Cardiac muscle cell (in vitro differentiated cells and primary cell): ENCODE measurements at regions not wholly inside any gene's neighbourhood (a gene's known extent, or its start where the extent isn't known, plus 50 kb on each side); places are given as distances from the start of the nearest gene placed in this dataset.

Source experiments
- DNase-seq, 2 donors: peaks; one replicate each; pipeline versions ENCODE4 v3.0.0 to v3.0.0-alpha.2; 2010 to 2017; ENCODE audit warnings: low read depth in 1 of 2, low spot score in 1 of 2
- H3K27ac ChIP-seq: fragments of 200-600 bp; sonication (generic); 2 replicates; pipeline ENCODE4 v1.5.1; 2016
- H3K27me3 ChIP-seq: fragments of 200-600 bp; sonication (generic); 2 replicates; pipeline ENCODE4 v1.6.0; 2016; ENCODE audit warnings: control low read depth
- H3K36me3 ChIP-seq: fragments of 200-600 bp; sonication (generic); 2 replicates; pipeline ENCODE4 v1.5.1; 2016; ENCODE audit warnings: control low read depth
- H3K4me1 ChIP-seq: fragments of 200-600 bp; sonication (generic); 2 replicates; pipeline ENCODE4 v1.8.1; 2017; ENCODE audit warnings: low read depth, mild to moderate bottlenecking, mixed run types
- H3K4me3 ChIP-seq: fragments of 200-600 bp; sonication (generic); 2 replicates; pipeline ENCODE4 v1.5.1; 2016; ENCODE audit warnings: mild to moderate bottlenecking
- H3K9me3 ChIP-seq: fragments of 200-600 bp; sonication (generic); 2 replicates; pipeline ENCODE4 v1.5.1; 2017; ENCODE audit warnings: low read depth, mild to moderate bottlenecking, control low read depth
- TF ChIP-seq, protein P1 (sequence below): IDR thresholded peaks from 2 replicates; pipeline ENCODE4 v1.5.1; 2012; ENCODE audit warnings: low read depth, mild to moderate bottlenecking, low read length

DNA sequence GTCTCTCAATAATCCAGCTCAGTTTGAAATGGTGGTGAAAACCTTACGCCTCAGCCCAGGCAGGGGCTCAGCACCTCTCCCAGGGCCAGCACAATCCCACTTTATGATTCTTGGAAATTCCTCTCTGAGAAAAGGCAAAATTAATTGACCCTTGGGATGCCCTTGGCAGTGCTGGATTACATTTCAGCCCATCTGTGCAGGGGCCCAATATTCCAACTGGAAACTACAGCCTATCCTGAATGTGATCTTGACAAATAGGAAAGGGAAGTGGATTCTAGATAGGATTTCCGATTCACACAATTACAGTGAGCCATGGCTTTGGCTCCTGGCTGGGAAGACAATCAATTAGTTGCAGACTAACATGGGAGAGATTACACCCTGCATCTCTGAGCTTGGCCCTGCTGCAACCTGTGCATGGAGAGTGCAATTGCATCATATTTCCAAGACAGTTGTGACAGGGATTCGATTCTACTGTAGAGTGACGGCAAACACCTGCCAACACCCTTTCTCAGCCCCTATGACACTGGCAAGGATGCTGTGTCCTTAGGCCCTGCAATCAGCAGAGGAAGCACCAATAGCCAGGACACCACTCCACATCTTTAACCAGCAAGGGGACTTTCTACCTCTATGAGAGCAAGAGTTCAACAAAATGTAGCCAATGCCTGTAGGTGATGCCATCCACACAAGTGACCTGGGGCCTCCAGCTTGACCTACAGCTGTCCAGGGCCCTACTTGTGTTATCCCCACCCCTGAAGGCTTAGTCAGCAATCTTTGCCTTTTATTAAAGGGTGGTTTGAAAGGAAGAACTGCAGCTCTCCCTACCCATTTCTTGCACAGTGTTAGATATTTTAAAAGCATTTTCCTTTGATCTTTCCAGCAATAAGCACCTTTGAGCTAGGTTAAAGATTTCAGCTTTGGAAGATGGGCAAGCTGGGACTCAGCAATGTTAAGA, 187.2 kb upstream of the HS6ST1 start:
- H3K36me3 ChIP-seq, result no peaks in the 10 kb centered on the region
- H3K27me3 ChIP-seq, result no peaks in the 10 kb centered on the region
- H3K9me3 ChIP-seq, result no peaks in the 10 kb centered on the region
- no peak overlapping the region for H3K27ac ChIP-seq
- TF ChIP-seq, protein P1, sequence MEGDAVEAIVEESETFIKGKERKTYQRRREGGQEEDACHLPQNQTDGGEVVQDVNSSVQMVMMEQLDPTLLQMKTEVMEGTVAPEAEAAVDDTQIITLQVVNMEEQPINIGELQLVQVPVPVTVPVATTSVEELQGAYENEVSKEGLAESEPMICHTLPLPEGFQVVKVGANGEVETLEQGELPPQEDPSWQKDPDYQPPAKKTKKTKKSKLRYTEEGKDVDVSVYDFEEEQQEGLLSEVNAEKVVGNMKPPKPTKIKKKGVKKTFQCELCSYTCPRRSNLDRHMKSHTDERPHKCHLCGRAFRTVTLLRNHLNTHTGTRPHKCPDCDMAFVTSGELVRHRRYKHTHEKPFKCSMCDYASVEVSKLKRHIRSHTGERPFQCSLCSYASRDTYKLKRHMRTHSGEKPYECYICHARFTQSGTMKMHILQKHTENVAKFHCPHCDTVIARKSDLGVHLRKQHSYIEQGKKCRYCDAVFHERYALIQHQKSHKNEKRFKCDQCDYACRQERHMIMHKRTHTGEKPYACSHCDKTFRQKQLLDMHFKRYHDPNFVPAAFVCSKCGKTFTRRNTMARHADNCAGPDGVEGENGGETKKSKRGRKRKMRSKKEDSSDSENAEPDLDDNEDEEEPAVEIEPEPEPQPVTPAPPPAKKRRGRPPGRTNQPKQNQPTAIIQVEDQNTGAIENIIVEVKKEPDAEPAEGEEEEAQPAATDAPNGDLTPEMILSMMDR, result no peak
- peaks cover 27% of the 10 kb centered on the region for H3K4me1 ChIP-seq
- H3K4me3 ChIP-seq, result no peak overlapping the region
- no peak for DNase-seq

DNA sequence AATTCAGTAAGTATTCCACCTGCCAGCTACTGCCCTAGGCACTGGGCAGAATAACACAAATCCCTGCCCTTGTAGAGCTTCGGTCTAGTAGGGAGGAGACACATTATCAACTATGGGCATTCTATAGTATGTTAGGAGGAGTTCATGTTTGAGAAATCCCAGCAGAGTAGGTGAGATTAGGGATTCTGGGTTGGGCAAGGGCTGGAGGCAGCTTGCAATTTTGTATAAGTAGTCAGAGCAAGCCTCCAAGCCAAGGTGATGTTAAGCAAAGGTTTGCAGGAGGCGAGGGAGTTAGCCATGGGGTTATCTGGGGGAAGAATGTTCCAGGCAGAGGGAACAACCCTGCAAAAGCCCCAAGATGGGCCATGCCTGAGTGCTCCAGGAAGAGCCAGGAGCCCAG, 187.9 kb upstream of the HS6ST1 start:
- DNase-seq, result no peak
- TF ChIP-seq, protein P1, result no peak
- H3K4me1 ChIP-seq, result peaks cover 27% of the 10 kb centered on the region
- no peaks in the 10 kb centered on the region for H3K27me3 ChIP-seq
- H3K4me3 ChIP-seq, result no peak overlapping the region
- H3K36me3 ChIP-seq, result no peaks in the 10 kb centered on the region
- no peak overlapping the region for H3K27ac ChIP-seq
- no peaks in the 10 kb centered on the region for H3K9me3 ChIP-seq

DNA sequence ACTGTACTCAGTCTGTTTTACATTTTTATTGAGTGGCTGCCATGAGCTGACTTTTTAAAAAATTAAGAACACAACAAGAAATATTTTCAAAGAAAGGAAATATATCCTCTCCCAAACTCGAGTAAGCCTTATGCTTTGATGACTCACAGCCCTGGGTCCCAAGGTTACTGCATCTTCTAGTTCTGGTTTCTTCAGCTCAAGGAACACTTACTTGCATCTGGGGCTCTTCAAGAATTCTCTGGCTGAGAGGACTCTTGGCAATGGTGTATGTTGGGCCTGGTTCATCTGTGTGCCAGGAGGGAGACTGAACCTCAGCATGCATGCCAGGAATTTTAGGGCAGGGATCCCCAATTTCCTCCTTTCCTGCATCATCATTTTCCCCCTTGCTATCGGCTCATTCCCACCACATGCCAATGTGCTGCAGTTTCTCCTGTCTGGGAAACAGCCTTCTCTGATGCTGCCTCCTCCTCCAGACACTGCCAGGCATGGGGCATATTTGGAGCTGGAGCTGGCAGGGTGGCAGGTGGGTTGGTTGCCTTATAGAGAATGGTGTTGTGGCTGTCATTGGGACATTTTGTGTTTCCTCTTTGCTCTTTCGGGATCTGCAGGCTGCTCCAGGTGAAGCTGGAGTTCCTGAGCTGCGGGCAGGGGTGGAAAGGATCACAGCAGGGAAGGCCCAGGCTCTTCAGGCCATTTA, 192.2 kb upstream of the HS6ST1 start:
- peak in 1 of 2 donors; percentile 43 for DNase-seq
- TF ChIP-seq, protein P1, result no peak
- Histone ChIP-seq H3K27ac (no peak overlapping the region), H3K36me3 (no peaks in the 10 kb centered on the region), H3K27me3 (no peaks in the 10 kb centered on the region), H3K4me3 (no peak overlapping the region), H3K9me3 (no peaks in the 10 kb centered on the region), H3K4me1 (no peaks in the 10 kb centered on the region)

DNA sequence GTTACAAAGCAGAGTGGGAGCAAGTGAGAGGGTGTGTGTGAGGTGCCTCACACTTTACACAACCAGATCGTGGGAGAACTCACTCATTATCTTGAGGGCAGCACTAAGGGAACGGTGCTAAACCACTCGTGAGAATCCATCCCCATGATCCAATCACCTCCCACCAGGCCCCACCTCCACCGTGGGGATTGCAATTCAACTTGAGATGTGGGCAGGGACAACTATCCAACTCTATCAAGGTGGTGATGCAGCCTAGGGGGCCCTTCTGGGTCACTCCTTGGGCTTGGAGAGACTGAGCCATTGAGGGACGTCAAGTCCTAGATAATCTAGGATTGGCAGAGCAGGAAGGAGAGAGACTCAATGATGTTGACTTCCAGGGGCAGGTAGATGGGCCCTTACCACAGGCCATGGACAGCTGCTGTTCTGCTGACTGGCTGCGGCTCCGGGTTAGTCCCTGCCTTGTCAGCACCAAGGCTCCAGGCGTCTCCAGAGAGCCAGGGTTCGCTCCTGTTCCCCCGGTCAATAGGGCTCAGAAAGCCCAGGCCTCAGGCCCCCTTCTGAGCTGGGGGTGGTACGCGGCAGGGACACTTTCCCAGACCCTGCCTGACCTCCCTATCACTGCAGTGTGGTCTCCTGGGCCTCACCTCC, 193.2 kb upstream of the HS6ST1 start:
- Histone ChIP-seq H3K9me3 (no peaks in the 10 kb centered on the region), H3K4me3 (no peak overlapping the region), H3K27ac (no peak overlapping the region), H3K27me3 (no peaks in the 10 kb centered on the region), H3K4me1 (no peaks in the 10 kb centered on the region), H3K36me3 (no peaks in the 10 kb centered on the region)
- DNase-seq, result no peak
- TF ChIP-seq, protein P1, result no peak

DNA sequence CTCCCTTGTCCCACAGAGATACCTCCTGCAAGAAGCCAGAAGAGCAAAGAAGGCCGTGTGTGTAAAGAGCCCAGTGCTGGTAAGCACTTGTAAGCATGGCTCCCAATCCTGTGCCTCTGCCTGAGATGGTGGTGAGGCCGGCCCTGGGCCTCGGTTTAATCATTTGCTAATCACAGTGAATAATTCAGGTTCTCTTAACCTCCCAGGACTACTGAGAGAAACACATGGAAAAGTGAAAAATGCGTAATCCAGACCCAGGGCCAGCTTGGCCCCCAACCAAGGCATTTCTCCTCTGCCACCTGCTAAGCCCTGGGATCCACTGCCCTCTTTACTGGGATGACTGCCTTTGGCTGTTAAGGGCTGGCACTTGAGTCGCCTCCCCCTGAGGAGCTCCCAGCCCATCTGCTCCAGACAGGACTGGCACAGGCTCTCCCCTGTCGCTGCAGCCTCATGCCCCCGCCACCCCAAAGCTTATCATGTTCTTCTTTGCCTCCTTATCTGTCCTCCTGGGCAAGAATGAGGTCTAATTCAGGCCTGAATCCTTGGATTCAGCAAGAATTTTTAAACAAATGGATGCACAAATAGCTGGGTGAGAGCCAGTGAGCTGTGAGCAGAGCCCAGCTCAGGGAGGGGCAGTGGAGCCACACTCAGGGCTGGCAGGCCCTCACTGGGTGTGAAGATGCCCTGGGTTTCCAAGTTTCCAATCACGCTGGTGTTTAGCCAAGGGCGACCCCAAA, 193.9 kb upstream of the HS6ST1 start:
- no peaks in the 10 kb centered on the region for H3K36me3 ChIP-seq
- no peak for DNase-seq
- TF ChIP-seq, protein P1, result no peak
- H3K4me3 ChIP-seq, result no peak overlapping the region
- H3K9me3 ChIP-seq, result no peaks in the 10 kb centered on the region
- no peak overlapping the region for H3K27ac ChIP-seq
- H3K27me3 ChIP-seq, result no peaks in the 10 kb centered on the region
- no peaks in the 10 kb centered on the region for H3K4me1 ChIP-seq
